SK-N-SH (cell line): ENCODE measurements at regions not wholly inside any gene's neighbourhood (a gene's known extent, or its start where the extent isn't known, plus 50 kb on each side); places are given as distances from the start of the nearest gene placed in this dataset.

ENCODE experiments used
- CTCF ChIA-PET: fragments of 300-600, 350-600 bp; formaldehyde crosslinking; extraction: SDS; loops from one replicate; lab custom pipeline; 2021; lab: Yijun Ruan, JAX
- POLR2A ChIA-PET: fragments of 350-600 bp; sonication (Branson Sonifier 250); formaldehyde crosslinking; extraction: SDS; loops from one replicate; lab custom pipeline; 2020; ENCODE audit warnings: antibody characterized with exemption, inconsistent platforms; lab: Yijun Ruan, JAX
- DNase-seq: peaks from one replicate; pipeline ENCODE4 v3.0.0; 2012
- H2AFZ ChIP-seq: fragments of 200-600 bp; sonication (generic); 2 replicates; pipeline ENCODE4 v1.8.1; 2016; ENCODE audit warnings: antibody characterized with exemption, mild to moderate bottlenecking, low read depth
- H3F3A ChIP-seq: fragments of 200-600 bp; sonication (generic); replicated peaks from 2 replicates; pipeline ENCODE3; 2016; ENCODE audit warnings: antibody characterized with exemption, mild to moderate bottlenecking; ENCODE audit not compliant: insufficient read depth
- H3K27ac ChIP-seq, 2 experiments: fragments of 200-500 bp in 1 of 2; fragments of 200-600 bp in 1 of 2; sonication (Bioruptor generic) in 1 of 2; sonication (generic), shearing (Covaris generic) in 1 of 2; 2 replicates each; pipeline versions ENCODE4 v1.5.1 to v1.6.1; 2014 to 2016; ENCODE audit warnings: low read depth in 2 of 2, inconsistent platforms in 1 of 2, low read length in 1 of 2, mild to moderate bottlenecking in 1 of 2, mixed read lengths in 1 of 2
- H3K27me3 ChIP-seq: fragments of 200-600 bp; sonication (generic), shearing (Covaris generic); 2 replicates; pipeline ENCODE4 v1.6.1; 2016; ENCODE audit warnings: mixed run types; ENCODE audit not compliant: insufficient read depth
- H3K36me3 ChIP-seq, 2 experiments: fragments of 200-500 bp in 1 of 2; fragments of 200-600 bp in 1 of 2; sonication (Bioruptor generic) in 1 of 2; sonication (generic) in 1 of 2; replicated peaks in 1 of 2; 2 replicates each; pipeline versions ENCODE3 to v1.5.1; 2014 to 2016; ENCODE audit warnings: low read length in 1 of 2, mild to moderate bottlenecking in 1 of 2; ENCODE audit not compliant: insufficient read depth in 2 of 2, control insufficient read depth in 1 of 2
- H3K4me1 ChIP-seq, 2 experiments: fragments of 200-500 bp in 1 of 2; fragments of 200-600 bp in 1 of 2; sonication (Bioruptor generic) in 1 of 2; sonication (generic), shearing (Covaris generic) in 1 of 2; 2 replicates each; pipeline versions ENCODE4 v1.5.1 to v1.6.1; 2014 to 2016; ENCODE audit warnings: low read depth in 1 of 2, low read length in 1 of 2, mixed run types in 1 of 2; ENCODE audit not compliant: insufficient read depth in 2 of 2, control insufficient read depth in 1 of 2
- H3K4me2 ChIP-seq: fragments of 200-600 bp; sonication (generic), shearing (Covaris generic); 2 replicates; pipeline ENCODE4 v1.6.1; 2017; ENCODE audit warnings: mixed run types
- H3K4me3 ChIP-seq, 2 experiments: fragments of 200-500 bp in 1 of 2; fragments of 200-600 bp in 1 of 2; sonication (Bioruptor generic) in 1 of 2; sonication (generic), shearing (Covaris generic) in 1 of 2; 2 replicates each; pipeline versions ENCODE4 v1.5.1 to v1.8.1; 2014 to 2016; ENCODE audit warnings: low read depth in 2 of 2, inconsistent platforms in 1 of 2, low read length in 1 of 2, mild to moderate bottlenecking in 1 of 2, mixed read lengths in 1 of 2, moderate library complexity in 1 of 2
- H3K79me2 ChIP-seq: fragments of 200-600 bp; sonication (generic); 2 replicates; pipeline ENCODE4 v1.8.1; 2017; ENCODE audit warnings: mild to moderate bottlenecking; ENCODE audit not compliant: insufficient read depth
- H3K9ac ChIP-seq: fragments of 200-600 bp; sonication (generic); 2 replicates; pipeline ENCODE4 v1.6.1; 2017; ENCODE audit warnings: mixed run types
- H3K9me2 ChIP-seq: fragments of 200-600 bp; sonication (generic); 2 replicates; pipeline ENCODE4 v1.6.1; 2017; ENCODE audit warnings: mixed run types
- H3K9me3 ChIP-seq: fragments of 200-600 bp; sonication (generic); 2 replicates; pipeline ENCODE4 v1.6.1; 2017; ENCODE audit warnings: mixed run types, mild to moderate bottlenecking, moderate library complexity
- H4K20me1 ChIP-seq: fragments of 200-600 bp; sonication (generic); 2 replicates; pipeline ENCODE4 v1.6.1; 2017; ENCODE audit warnings: mild to moderate bottlenecking, mixed run types; ENCODE audit not compliant: insufficient read depth
- CHD2 ChIP-seq: fragments of 150-350 bp; IDR thresholded peaks from 2 replicates; pipeline ENCODE4 v1.6.1; 2018; ENCODE audit warnings: low read length; ENCODE audit not compliant: partially characterized antibody
- CTCF ChIP-seq: fragments of 200-600 bp; sonication (generic); IDR thresholded peaks from 2 replicates; pipeline ENCODE4 v1.6.1; 2017; ENCODE audit warnings: antibody characterized with exemption, mild to moderate bottlenecking, moderate library complexity
- ELF1 ChIP-seq: IDR thresholded peaks from 2 replicates; pipeline ENCODE4 v1.4.0; 2012
- EP300 ChIP-seq, 2 experiments: IDR thresholded peaks; 2 replicates each; pipeline versions ENCODE4 v1.4.0 to v1.6.1; 2012; ENCODE audit warnings: borderline replicate concordance in 1 of 2, low read depth in 1 of 2, low read length in 1 of 2
- FOSL2 ChIP-seq: IDR thresholded peaks from 2 replicates; pipeline ENCODE4 v1.4.0; 2012; ENCODE audit warnings: low read depth, mild to moderate bottlenecking, moderate library complexity, borderline replicate concordance
- FOXJ3 ChIP-seq: sonication (generic); formaldehyde crosslinking; IDR thresholded peaks from 2 replicates; pipeline ENCODE4 v1.5.1; 2020; ENCODE audit warnings: mild to moderate bottlenecking, missing genetic modification reagents
- GABPA ChIP-seq: IDR thresholded peaks from 2 replicates; pipeline ENCODE4 v1.4.0; 2012; ENCODE audit warnings: low read depth, mild to moderate bottlenecking
- JUND ChIP-seq: IDR thresholded peaks from 2 replicates; pipeline ENCODE4 v1.4.0; 2012
- MAX ChIP-seq: IDR thresholded peaks from 2 replicates; pipeline ENCODE4 v1.4.0; 2012; ENCODE audit warnings: low read depth
- MEF2A ChIP-seq: IDR thresholded peaks from 2 replicates; pipeline ENCODE4 v1.4.0; 2012; ENCODE audit warnings: low read depth, borderline replicate concordance
- MXI1 ChIP-seq: IDR thresholded peaks from 2 replicates; pipeline ENCODE4 v1.6.1; 2012; ENCODE audit warnings: mild to moderate bottlenecking, low read depth, low read length, improper control_type of control experiment
- NRF1 ChIP-seq: IDR thresholded peaks from 2 replicates; pipeline ENCODE4 v1.6.1; 2012; ENCODE audit warnings: low read depth, mild to moderate bottlenecking, low read length
- PBX3 ChIP-seq: IDR thresholded peaks from 2 replicates; pipeline ENCODE4; 2012
- RCOR1 ChIP-seq: fragments of 150-350 bp; IDR thresholded peaks from 2 replicates; pipeline ENCODE4 v1.6.1; 2017; ENCODE audit warnings: antibody characterized with exemption, low read length
- TEAD4 ChIP-seq: IDR thresholded peaks from 2 replicates; pipeline ENCODE4 v1.4.0; 2012; ENCODE audit warnings: mild to moderate bottlenecking, borderline replicate concordance; ENCODE audit not compliant: insufficient read depth
- USF1 ChIP-seq: IDR thresholded peaks from 2 replicates; pipeline ENCODE4 v1.4.0; 2012; ENCODE audit warnings: low read depth, borderline replicate concordance
- WGBS: methylation state at CpG from one replicate; pipeline ENCODE4 v1.1.6; 2017; ENCODE audit warnings: low lambda C conversion rate; 5-methylcytosine and 5-hydroxymethylcytosine counted together

GRCh38 chr18:67211646-67212045 is 304.9 kb downstream of the DSEL start:
- Histone ChIP-seq H3F3A (no peaks in the 10 kb centered on the region), H3K79me2 (no peaks in the 10 kb centered on the region), H3K9me3 (no peaks in the 10 kb centered on the region), H3K4me3 (no peak overlapping the region), H2AFZ (no peak overlapping the region), H3K9me2 (no peaks in the 10 kb centered on the region), H3K27ac (no peak overlapping the region), H4K20me1 (no peaks in the 10 kb centered on the region), H3K36me3 (no peaks in the 10 kb centered on the region), H3K4me2 (no peak overlapping the region), H3K4me1 (no peaks in the 10 kb centered on the region; a peak in 1 of 4 replicates), H3K9ac (no peak overlapping the region), H3K27me3 (no peaks in the 10 kb centered on the region)
- WGBS, result 74% methylated on average over 6 of the region's 6 CpGs
- CTCF ChIA-PET, result interaction anchor here (1.0 to 1.1 kb wide), 2 partner anchors 11 to 1412 kb away, joined by 3 read pairs; no protein-coding TSS in a partner anchor
- no peak for DNase-seq
- no peak for TF ChIP-seq ELF1
- TF ChIP-seq CHD2, result no peak
- no peak for TF ChIP-seq PBX3
- no peak for TF ChIP-seq MEF2A
- no peak for TF ChIP-seq CTCF
- TF ChIP-seq TEAD4, result no peak
- no peak for TF ChIP-seq EP300 (IDR thresholded peaks at IDR 0.05; ENCODE audit: borderline replicate concordance in 1 of 2, low read depth in 1 of 2, low read length in 1 of 2)
- no peak for TF ChIP-seq MXI1
- TF ChIP-seq USF1, result no peak
- no peak for TF ChIP-seq JUND
- TF ChIP-seq MAX, result no peak
- POLR2A ChIA-PET, result no interaction called here

GRCh38 chr18:67200665-67201064 is 315.9 kb downstream of the DSEL start:
- H3K36me3 ChIP-seq, result no peaks in the 10 kb centered on the region
- POLR2A ChIA-PET, result no interaction called here
- 69% methylated on average over 8 of the region's 8 CpGs for WGBS

More at GRCh38 chr18:67200665-67201064, 315.9 kb downstream of the DSEL start:
- no peak overlapping the region for H3K9ac ChIP-seq
- H3K27me3 ChIP-seq, result 0 out of 2 replicates have a peak, but pooled peaks cover 7% of the 10 kb centered on the region
- TF ChIP-seq FOXJ3 (no peak), GABPA (no peak), CTCF (no peak), MEF2A (no peak), NRF1 (no peak), FOSL2 (no peak), EP300 (IDR thresholded peaks at IDR 0.05; ENCODE audit: borderline replicate concordance in 1 of 2, low read depth in 1 of 2, low read length in 1 of 2) (no peak), RCOR1 (no peak)
- H3K9me3 ChIP-seq, result no peaks in the 10 kb centered on the region; the same call in 1 of the 2 replicates
- H3K79me2 ChIP-seq, result no peaks in the 10 kb centered on the region
- H3K4me1 ChIP-seq, result no peaks in the 10 kb centered on the region
- H2AFZ ChIP-seq, result no peak overlapping the region
- H3K4me2 ChIP-seq, result no peak overlapping the region
- no peak overlapping the region for H3K27ac ChIP-seq
- DNase-seq, result no peak
- CTCF ChIA-PET, result interaction anchor here (0.7 to 1.9 kb wide), 12 partner anchors 9 to 1459 kb away, joined by 3 to 37 read pairs (median 4); no protein-coding TSS in a partner anchor
- H4K20me1 ChIP-seq, result no peaks in the 10 kb centered on the region
- H3F3A ChIP-seq, result peaks cover 1% of the 10 kb centered on the region
- H3K4me3 ChIP-seq, result no peak overlapping the region; a peak in 1 of 4 replicates
- no peaks in the 10 kb centered on the region for H3K9me2 ChIP-seq
